Inferior parietal cortex (tissue), 1 donor: ENCODE measurements at regions not wholly inside any gene's neighbourhood (a gene's known extent, or its start where the extent isn't known, plus 50 kb on each side); places are given as distances from the start of the nearest gene placed in this dataset.
"Not testable (repeated sequence)": the region's sequence is repeated elsewhere in the genome, so short reads cannot be mapped to it uniquely, and the experiment has no call there.

Experiments used
- DNase-seq: peaks from one replicate; pipeline ENCODE4 v3.0.0-alpha.2; 2016; ENCODE audit errors: extremely low spot score

DNA sequence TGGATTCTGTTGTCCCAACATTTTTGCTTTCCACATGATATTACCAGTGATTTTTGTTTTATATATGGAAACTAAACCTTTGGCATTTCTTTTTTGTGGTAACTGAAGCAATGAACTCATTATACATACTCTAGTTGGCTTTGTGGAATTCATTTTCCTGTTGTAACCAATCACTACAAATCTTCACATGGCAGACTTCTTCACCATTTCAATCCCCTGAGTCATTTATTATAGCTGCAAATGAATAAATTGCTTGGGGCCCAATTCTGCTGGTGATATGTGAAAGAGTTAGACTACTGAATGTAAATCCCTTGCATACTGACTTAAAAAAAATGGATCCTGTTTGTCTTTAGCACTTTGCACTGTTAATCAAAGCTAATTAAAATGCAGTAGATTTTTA lies 1709.6 kb upstream of the WWC1 start:
- DNase-seq: no peak

- DNase-seq: no peak
Measured at GRCh38 chr5:166582416-166582815, 1709.0 kb upstream of the WWC1 start.

DNA sequence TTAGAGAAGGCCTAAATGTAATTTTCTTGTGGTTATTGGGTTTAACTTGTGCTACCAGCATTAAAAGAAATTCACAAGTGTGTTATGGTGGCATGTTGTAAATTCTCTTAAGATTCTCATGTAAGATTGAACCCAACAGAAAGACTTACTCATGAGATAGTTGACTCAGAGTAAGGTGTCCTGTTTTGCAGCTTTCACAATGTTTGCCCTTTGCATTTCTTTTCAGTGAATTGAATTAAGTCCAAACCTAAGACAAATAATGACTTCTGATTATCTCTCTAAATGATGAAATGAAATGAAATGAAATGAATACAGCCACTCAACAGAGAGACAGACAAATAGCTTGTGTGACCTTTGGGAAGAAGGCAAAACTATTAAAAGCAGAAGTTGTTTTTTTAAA lies 1696.9 kb upstream of the WWC1 start:
- no peak for DNase-seq

- no peak for DNase-seq
Measured at GRCh38 chr5:166595274-166595951, 1696.0 kb upstream of the WWC1 start.

DNA sequence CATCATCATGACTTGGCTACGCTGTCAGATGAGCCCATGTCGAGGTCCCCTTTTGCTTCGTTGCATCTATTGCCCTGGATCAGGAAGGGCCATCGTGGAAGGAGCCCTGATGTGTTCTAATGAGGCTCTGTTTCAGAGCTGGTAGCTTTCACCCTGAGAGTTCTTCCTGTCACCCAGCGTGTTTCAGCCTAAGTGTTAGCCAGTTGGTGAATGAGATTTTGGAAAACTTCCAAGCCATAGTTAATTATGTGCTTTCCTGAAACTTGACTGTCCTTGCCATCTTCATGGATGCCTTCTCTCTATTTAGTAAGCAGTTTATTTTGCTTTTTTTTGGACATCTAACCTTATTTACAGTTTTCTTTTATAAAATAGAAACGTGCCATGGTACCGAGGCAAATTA lies 1695.4 kb upstream of the WWC1 start:
- no peak for DNase-seq

DNA sequence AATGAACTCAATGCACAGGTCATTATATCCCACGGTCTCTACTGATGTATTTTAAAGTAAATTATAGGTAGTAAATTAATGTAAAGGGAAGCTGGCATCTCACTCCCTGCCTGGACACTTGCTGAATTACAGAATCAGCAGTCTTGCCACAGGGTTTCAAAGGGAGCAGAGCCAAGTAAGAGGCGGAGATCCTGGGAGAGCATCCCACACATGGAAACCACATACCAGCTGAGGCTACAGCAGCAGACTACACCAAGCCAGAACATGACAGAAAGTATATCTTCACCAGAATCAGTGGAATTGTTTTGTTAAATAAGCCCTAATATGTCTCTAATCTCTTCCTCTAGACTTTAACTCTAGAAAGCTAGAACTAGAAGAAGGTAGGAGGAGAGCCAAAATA lies 1689.2 kb upstream of the WWC1 start:
- no peak for DNase-seq

GRCh38 chr5:166617507-166617906 lies 1673.9 kb upstream of the WWC1 start:
- DNase-seq: no peak

DNA sequence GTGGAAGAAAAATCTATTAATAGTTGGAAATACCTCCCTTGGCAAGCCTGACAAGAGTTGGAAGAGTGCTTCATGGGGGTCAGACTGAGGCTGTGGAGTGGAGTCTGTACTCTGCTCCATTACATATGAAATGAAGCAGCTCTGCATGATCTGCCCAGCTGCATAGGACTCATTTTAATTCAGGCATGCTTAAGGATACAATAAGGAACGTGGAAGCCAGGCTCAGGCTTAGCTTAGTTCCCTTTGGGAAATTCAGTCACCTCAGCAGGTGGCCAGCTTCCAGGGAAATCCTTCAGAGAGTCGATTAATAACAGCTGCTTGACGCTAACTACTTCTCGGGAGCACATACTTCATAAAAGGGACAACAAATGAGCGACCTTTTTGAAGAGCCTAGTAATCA lies 1672.9 kb upstream of the WWC1 start:
- no peak for DNase-seq

DNA sequence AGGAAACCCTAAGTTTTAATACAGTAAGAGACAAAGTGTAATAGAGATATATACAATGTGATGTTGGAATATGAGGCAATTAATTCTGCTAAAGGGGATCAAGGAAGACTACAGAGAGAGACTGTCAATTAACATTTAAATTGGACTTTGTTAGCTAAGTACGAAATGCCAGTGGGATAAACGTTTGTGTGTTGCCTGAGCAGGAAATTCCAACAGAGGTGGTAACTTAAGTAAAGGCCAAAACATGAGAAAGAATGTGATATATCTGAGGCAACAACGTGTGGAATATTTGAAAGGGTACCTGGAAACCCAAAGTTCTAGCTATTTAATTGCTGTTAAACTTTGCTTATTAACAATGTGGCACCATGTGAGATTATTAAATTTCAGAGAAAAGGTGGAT lies 1666.9 kb upstream of the WWC1 start:
- no peak for DNase-seq

DNA sequence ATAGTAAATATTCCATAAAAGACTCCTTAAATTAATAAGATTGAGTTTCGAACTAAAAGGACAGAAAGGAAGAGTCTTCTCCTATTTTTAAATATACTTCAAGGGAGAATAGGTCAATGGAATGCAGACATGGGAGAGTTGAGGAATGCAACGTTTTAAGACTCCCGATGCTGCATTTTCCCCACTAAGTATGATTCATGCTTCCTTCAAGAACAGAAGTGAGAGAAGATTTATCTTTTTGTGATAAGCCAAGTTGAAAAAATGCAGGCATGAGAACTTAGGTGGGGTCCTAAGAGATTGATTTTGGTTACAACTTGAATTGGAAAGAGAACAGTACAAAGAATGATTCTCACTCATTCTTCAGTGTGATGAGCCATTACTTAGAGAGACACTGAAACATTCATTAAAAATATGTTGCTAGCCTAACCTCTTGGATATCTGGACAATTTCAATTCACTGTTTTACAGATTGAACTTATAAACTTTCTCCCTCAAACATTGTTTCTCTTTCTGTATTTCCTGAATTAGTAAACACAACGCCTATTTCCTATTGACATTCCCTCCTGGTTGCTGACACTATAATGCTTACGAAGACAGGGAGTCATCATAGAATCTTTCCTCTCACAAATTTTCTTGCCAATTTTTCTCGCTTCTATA lies 1666.1 kb upstream of the WWC1 start:
- no peak for DNase-seq

DNA sequence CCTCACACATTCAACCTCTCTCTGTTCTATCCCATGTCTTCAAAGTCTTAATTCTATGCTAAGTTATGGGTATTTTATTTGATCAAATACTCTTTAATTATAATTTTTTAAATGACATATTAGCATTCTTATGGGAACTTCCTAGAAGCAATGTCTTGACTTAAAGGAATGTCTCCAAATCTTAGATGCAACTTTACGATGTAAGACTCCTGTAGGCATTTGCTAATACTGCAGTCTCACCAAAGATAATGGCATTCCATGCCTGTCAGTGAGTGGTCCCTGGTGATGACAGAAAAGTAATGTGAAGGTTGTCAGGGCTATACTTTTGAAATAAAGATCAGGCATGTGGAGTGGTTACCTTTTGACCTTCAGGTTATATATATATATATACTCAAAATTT lies 1654.2 kb upstream of the WWC1 start:
- no peak for DNase-seq

DNA sequence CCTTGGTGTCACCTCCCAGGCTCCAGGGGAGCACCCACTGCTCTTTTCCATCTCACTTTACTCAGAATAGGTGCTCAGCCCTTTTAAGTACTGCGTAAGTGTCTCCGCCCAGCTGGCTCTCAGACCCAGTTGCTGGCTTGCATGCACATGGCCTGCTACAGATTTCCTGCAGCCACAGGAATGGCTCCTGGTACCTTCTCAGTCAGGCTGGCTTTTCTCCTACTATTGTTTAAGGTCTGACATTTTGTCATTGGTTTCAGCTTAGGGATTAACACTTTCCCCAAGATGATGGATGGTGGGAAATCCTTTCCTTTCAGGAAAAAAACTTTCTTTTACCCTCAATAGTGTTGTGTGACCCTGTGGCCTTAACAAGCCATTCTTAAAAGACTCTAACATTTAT lies 1652.3 kb upstream of the WWC1 start:
- DNase-seq: no peak

GRCh38 chr5:166640136-166640535 lies 1651.3 kb upstream of the WWC1 start:
- DNase-seq: not testable (repeated sequence)

GRCh38 chr5:166648736-166649135 lies 1642.7 kb upstream of the WWC1 start:
- no peak for DNase-seq

GRCh38 chr5:166649676-166650075 lies 1641.8 kb upstream of the WWC1 start:
- DNase-seq: no peak

GRCh38 chr5:166651234-166651633 lies 1640.2 kb upstream of the WWC1 start:
- DNase-seq: no peak

- no peak for DNase-seq
Measured at GRCh38 chr5:166671811-166672210, 1619.6 kb upstream of the WWC1 start.

DNA sequence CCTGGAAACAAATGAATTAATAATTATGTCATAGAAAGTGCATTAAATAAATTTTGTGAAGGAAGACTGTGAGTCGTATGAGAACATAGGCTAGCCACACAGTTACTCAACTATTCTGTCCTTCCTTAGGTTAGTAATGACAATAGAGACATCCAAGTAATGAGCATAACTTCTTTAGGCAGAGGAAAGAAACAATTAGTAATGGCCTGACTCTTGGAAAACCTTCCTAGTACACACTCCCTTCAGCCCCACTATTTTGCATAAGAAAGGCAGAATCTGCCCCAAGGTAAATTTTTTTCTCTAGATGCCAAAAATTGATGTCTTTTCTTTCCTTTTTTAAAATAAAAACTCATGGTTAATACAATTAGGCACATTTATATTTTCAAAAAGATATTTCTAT lies 1619.0 kb upstream of the WWC1 start:
- DNase-seq: no peak

- DNase-seq: no peak
Measured at GRCh38 chr5:166677891-166678290, 1613.6 kb upstream of the WWC1 start.

- DNase-seq: no peak
Measured at GRCh38 chr5:166679331-166679730, 1612.1 kb upstream of the WWC1 start.

DNA sequence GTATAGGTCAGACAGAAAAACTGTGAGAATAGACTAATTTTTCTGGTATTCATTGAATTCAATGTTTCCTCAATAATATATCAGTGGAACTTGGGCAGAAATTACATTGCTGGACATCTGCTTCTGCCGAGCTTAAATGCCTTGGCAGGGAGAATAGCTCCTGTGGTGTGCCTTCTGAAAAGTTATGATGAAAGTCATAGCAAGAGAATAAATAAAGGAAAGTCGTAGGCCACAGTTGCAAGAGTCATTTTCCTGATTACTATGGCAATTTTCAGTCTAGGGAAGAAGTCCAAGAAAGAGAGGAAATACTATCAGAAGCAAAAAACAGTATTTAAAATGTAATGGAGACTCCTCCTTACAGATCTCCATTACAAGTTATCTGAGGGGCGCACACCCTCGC lies 1596.1 kb upstream of the WWC1 start:
- no peak for DNase-seq

- no peak for DNase-seq
Measured at GRCh38 chr5:166708291-166708690, 1583.2 kb upstream of the WWC1 start.

DNA sequence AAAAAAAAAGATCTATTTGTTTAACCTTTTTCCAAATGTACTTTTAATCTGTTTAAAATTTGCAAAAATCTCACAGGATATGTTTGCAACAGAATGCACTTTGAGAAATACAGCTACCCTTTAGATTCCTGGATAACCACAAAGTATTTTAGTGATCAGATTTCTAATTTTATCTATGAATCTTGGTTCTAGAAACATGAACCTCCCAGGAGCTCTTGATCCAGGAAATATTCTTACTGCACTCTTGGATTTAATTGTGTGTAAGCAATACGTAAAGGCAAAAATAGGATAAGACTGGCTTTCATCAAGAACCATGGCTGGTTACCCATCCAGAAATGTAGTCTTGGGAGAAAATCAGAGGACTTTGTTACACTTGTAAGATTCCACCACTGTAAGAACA lies 1581.8 kb upstream of the WWC1 start:
- no peak for DNase-seq

DNA sequence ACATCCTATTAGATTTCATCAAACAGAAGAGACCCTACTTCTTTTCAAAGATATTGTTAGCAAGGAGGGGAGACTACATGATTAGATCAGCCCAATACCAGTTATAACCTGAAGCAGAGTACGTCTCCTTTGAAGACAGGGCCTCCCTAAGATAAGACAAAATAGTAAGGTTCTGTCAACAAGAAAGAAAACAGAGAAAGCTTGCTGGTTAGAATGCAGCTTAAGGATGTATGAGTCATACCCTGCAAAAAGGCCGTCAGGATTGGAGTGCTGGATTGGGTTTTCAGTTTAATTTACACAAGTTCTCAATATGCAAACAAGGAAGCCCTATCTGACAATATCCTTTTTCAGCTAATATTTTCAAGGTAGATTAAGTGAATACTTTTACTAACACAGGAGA lies 1581.2 kb upstream of the WWC1 start:
- DNase-seq: no peak
